ENCODE measurements at regions not wholly inside any gene's neighbourhood (a gene's known extent, or its start where the extent isn't known, plus 50 kb on each side); places are given as distances from the start of the nearest gene placed in this dataset.
"Not testable (repeated sequence)": the region's sequence is repeated elsewhere in the genome, so short reads cannot be mapped to it uniquely, and the experiment has no call there.

- no peak for DNase-seq (ENCODE audit: low spot score)
- H3K4me3 ChIP-seq (ENCODE audit: severe bottlenecking): no peak overlapping the region
- H3K27me3 ChIP-seq (ENCODE audit: insufficient read depth, poor library complexity, severe bottlenecking): no peaks in the 10 kb centered on the region
- no peaks in the 10 kb centered on the region for H3K36me3 ChIP-seq (ENCODE audit: low read depth)
- no peak overlapping the region for H3K27ac ChIP-seq (ENCODE audit: poor library complexity, severe bottlenecking)
- peaks cover 12% of the 10 kb centered on the region for H3K4me1 ChIP-seq (ENCODE audit: insufficient read depth, poor library complexity, severe bottlenecking)
- H3K9me3 ChIP-seq (ENCODE audit: severe bottlenecking): no peaks in the 10 kb centered on the region
- no peak for TF ChIP-seq CTCF (IDR thresholded peaks at IDR 0.05; ENCODE audit: poor library complexity, severe bottlenecking)
- ATAC-seq (ENCODE audit: low read depth): no peak
These were observed 237.2 kb downstream of the TOMM20 start for GRCh38 chr1:234891427-234891826.

- no peak overlapping the region for H3K4me3 ChIP-seq (ENCODE audit: severe bottlenecking)
- no peak for TF ChIP-seq CTCF (IDR thresholded peaks at IDR 0.05; ENCODE audit: poor library complexity, severe bottlenecking)
- H3K9me3 ChIP-seq (ENCODE audit: severe bottlenecking): no peaks in the 10 kb centered on the region
- no peaks in the 10 kb centered on the region for H3K36me3 ChIP-seq (ENCODE audit: low read depth)
- H3K4me1 ChIP-seq (ENCODE audit: insufficient read depth, poor library complexity, severe bottlenecking): peaks cover 16% of the 10 kb centered on the region
- no peak overlapping the region for H3K27ac ChIP-seq (ENCODE audit: poor library complexity, severe bottlenecking)
- ATAC-seq (ENCODE audit: low read depth) (no peak), DNase-seq (ENCODE audit: low spot score) (no peak)
- no peaks in the 10 kb centered on the region for H3K27me3 ChIP-seq (ENCODE audit: insufficient read depth, poor library complexity, severe bottlenecking)
These were observed 239.0 kb downstream of the TOMM20 start for GRCh38 chr1:234889643-234890042.

- H3K4me1 ChIP-seq (ENCODE audit: insufficient read depth, poor library complexity, severe bottlenecking): peaks cover 11% of the 10 kb centered on the region
- H3K27ac ChIP-seq (ENCODE audit: poor library complexity, severe bottlenecking): not testable (repeated sequence)
These were observed 240.4 kb downstream of the TOMM20 start for GRCh38 chr1:234888247-234888646.

GRCh38 chr1:234887016-234887900 is 241.4 kb downstream of the TOMM20 start:
- ATAC-seq (ENCODE audit: low read depth) (no peak), DNase-seq (ENCODE audit: low spot score) (no peak)
- no peaks in the 10 kb centered on the region for H3K27me3 ChIP-seq (ENCODE audit: insufficient read depth, poor library complexity, severe bottlenecking)
- H3K4me1 ChIP-seq (ENCODE audit: insufficient read depth, poor library complexity, severe bottlenecking): peaks cover 11% of the 10 kb centered on the region
- no peaks in the 10 kb centered on the region for H3K36me3 ChIP-seq (ENCODE audit: low read depth)
- TF ChIP-seq CTCF (IDR thresholded peaks at IDR 0.05; ENCODE audit: poor library complexity, severe bottlenecking): no peak
- no peak overlapping the region for H3K4me3 ChIP-seq (ENCODE audit: severe bottlenecking)
- H3K9me3 ChIP-seq (ENCODE audit: severe bottlenecking): no peaks in the 10 kb centered on the region
- peak overlapping the region; percentile 17 for H3K27ac ChIP-seq (ENCODE audit: poor library complexity, severe bottlenecking)

More at GRCh38 chr1:234888247-234888646, 240.4 kb downstream of the TOMM20 start:
- not testable (repeated sequence) for H3K27me3 ChIP-seq (ENCODE audit: insufficient read depth, poor library complexity, severe bottlenecking); H3K4me3 ChIP-seq (ENCODE audit: severe bottlenecking); H3K9me3 ChIP-seq (ENCODE audit: severe bottlenecking); DNase-seq (ENCODE audit: low spot score); H3K36me3 ChIP-seq (ENCODE audit: low read depth); ATAC-seq (ENCODE audit: low read depth)

- no peaks in the 10 kb centered on the region for H3K36me3 ChIP-seq (ENCODE audit: low read depth)
- H3K4me1 ChIP-seq (ENCODE audit: insufficient read depth, poor library complexity, severe bottlenecking): peaks cover 11% of the 10 kb centered on the region
- no peak for TF ChIP-seq CTCF (IDR thresholded peaks at IDR 0.05; ENCODE audit: poor library complexity, severe bottlenecking)
- no peak for DNase-seq (ENCODE audit: low spot score)
- no peaks in the 10 kb centered on the region for H3K9me3 ChIP-seq (ENCODE audit: severe bottlenecking)
- no peak overlapping the region for H3K4me3 ChIP-seq (ENCODE audit: severe bottlenecking)
- H3K27ac ChIP-seq (ENCODE audit: poor library complexity, severe bottlenecking): peak overlapping the region; percentile 17
- ATAC-seq (ENCODE audit: low read depth): peak; percentile 85
- no peaks in the 10 kb centered on the region for H3K27me3 ChIP-seq (ENCODE audit: insufficient read depth, poor library complexity, severe bottlenecking)
These were observed 242.3 kb downstream of the TOMM20 start for GRCh38 chr1:234886081-234886984.
